OCI-LY7 (cell line): ENCODE measurements at regions not wholly inside any gene's neighbourhood (a gene's known extent, or its start where the extent isn't known, plus 50 kb on each side); places are given as distances from the start of the nearest gene placed in this dataset.

ENCODE experiments used
- EZH2phosphoT487 ChIP-seq: fragments of 200-600 bp; sonication (generic); IDR thresholded peaks from 2 replicates; pipeline ENCODE4 v1.6.1; 2018; ENCODE audit warnings: low read depth, borderline replicate concordance, mild to moderate bottlenecking, mixed run types, antibody characterized with exemption, low read length, moderate library complexity, mixed read lengths
- TF ChIP-seq, protein P1 (sequence below): fragments of 200-600 bp; sonication (generic); conservative IDR thresholded peaks from 2 replicates; pipeline ENCODE4 v1.5.1; 2014; ENCODE audit warnings: mild to moderate bottlenecking, antibody characterized with exemption, low read length, moderate library complexity, mixed read lengths

DNA sequence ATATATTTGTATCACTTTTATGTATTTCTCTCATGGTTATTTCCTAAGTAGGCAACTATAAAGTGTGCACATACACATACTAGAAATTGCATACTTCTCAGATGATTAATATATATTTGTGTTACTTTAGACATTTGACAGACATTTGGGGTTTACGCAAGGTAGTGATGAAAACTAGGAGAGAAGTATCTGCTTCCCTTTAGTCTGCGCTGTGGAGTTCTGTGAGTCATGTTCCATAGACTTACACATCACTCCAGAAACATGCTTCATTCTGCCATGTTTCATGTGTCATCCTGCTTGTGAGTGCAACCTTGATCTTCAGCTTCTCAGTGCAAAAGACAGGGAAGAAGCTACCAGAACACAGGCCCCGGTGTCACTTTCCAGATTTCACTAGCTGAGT lies 200.7 kb upstream of the BMP2 start:
- TF ChIP-seq, protein P1, sequence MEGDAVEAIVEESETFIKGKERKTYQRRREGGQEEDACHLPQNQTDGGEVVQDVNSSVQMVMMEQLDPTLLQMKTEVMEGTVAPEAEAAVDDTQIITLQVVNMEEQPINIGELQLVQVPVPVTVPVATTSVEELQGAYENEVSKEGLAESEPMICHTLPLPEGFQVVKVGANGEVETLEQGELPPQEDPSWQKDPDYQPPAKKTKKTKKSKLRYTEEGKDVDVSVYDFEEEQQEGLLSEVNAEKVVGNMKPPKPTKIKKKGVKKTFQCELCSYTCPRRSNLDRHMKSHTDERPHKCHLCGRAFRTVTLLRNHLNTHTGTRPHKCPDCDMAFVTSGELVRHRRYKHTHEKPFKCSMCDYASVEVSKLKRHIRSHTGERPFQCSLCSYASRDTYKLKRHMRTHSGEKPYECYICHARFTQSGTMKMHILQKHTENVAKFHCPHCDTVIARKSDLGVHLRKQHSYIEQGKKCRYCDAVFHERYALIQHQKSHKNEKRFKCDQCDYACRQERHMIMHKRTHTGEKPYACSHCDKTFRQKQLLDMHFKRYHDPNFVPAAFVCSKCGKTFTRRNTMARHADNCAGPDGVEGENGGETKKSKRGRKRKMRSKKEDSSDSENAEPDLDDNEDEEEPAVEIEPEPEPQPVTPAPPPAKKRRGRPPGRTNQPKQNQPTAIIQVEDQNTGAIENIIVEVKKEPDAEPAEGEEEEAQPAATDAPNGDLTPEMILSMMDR = no peak
- TF ChIP-seq EZH2phosphoT487 = no peak
